Mesenchymal stem cell (in vitro differentiated cells and primary cell): ENCODE measurements at regions not wholly inside any gene's neighbourhood (a gene's known extent, or its start where the extent isn't known, plus 50 kb on each side); places are given as distances from the start of the nearest gene placed in this dataset.
"Not testable (repeated sequence)": the region's sequence is repeated elsewhere in the genome, so short reads cannot be mapped to it uniquely, and the experiment has no call there.

Experiments
- DNase-seq: peaks from one replicate; pipeline ENCODE4 v3.0.0-alpha.2; 2013
- H2AFZ ChIP-seq: one replicate; pipeline ENCODE4 v1.6.1; 2013; ENCODE audit warnings: low read depth, mild to moderate bottlenecking, control low read depth, inconsistent platforms, low read length, moderate library complexity
- H2AK5ac ChIP-seq: 2 replicates; pipeline ENCODE4 v1.6.1; 2013; ENCODE audit warnings: low read length, moderate library complexity, mild to moderate bottlenecking, inconsistent platforms; ENCODE audit not compliant: severe bottlenecking
- H2BK120ac ChIP-seq: one replicate; pipeline ENCODE4 v1.6.1; 2013; ENCODE audit warnings: low read depth, mild to moderate bottlenecking, inconsistent platforms, low read length, moderate library complexity
- H2BK12ac ChIP-seq, 2 experiments: one replicate each; pipeline ENCODE4 v1.6.1; 2013; ENCODE audit warnings: inconsistent platforms in 2 of 2, low read length in 2 of 2, mild to moderate bottlenecking in 2 of 2, moderate library complexity in 2 of 2, control low read depth in 1 of 2
- H2BK15ac ChIP-seq: one replicate; pipeline ENCODE4 v1.6.1; 2013; ENCODE audit warnings: mild to moderate bottlenecking, low read depth, inconsistent platforms; ENCODE audit not compliant: poor library complexity, severe bottlenecking
- H2BK5ac ChIP-seq: 2 replicates; pipeline ENCODE4 v1.6.1; 2013; ENCODE audit warnings: low read depth, mild to moderate bottlenecking, low read length, control low read depth, inconsistent platforms; ENCODE audit not compliant: poor library complexity, severe bottlenecking
- H3K14ac ChIP-seq, 2 experiments: one replicate each; pipeline ENCODE4 v1.6.1; 2013; ENCODE audit warnings: inconsistent platforms in 2 of 2, low read length in 2 of 2, control low read depth in 1 of 2, mild to moderate bottlenecking in 1 of 2, moderate library complexity in 1 of 2
- H3K18ac ChIP-seq, 2 experiments: one replicate each; pipeline ENCODE4 v1.6.1; 2013; ENCODE audit warnings: inconsistent platforms in 2 of 2, low read length in 2 of 2, control low read depth in 1 of 2, low read depth in 1 of 2, mild to moderate bottlenecking in 1 of 2
- H3K23ac ChIP-seq, 2 experiments: one replicate each; pipeline ENCODE4 v1.6.1; 2013; ENCODE audit warnings: inconsistent platforms in 2 of 2, low read length in 2 of 2, mild to moderate bottlenecking in 2 of 2, moderate library complexity in 2 of 2, control low read depth in 1 of 2
- H3K27ac ChIP-seq: 2 replicates; pipeline ENCODE4 v1.5.1; 2013; ENCODE audit warnings: mild to moderate bottlenecking, moderate library complexity, low read length, control low read depth, inconsistent platforms; ENCODE audit not compliant: poor library complexity, severe bottlenecking
- H3K27me3 ChIP-seq, 2 experiments: 2 replicates each; pipeline versions ENCODE4 v1.6.1 to v1.7.0; 2013; ENCODE audit warnings: low read length in 2 of 2, mild to moderate bottlenecking in 2 of 2, moderate library complexity in 2 of 2, control low read depth in 1 of 2, inconsistent platforms in 1 of 2; ENCODE audit not compliant: control insufficient read depth in 1 of 2, insufficient read depth in 1 of 2
- H3K36me3 ChIP-seq, 2 experiments: 2 replicates each; pipeline versions ENCODE4 v1.6.1 to v1.7.0; 2013; ENCODE audit warnings: low read length in 2 of 2, control low read depth in 1 of 2, inconsistent platforms in 1 of 2, low read depth in 1 of 2, mild to moderate bottlenecking in 1 of 2; ENCODE audit not compliant: insufficient read depth in 2 of 2, control insufficient read depth in 1 of 2
- H3K4ac ChIP-seq, 2 experiments: one replicate each; pipeline ENCODE4 v1.6.1; 2013; ENCODE audit warnings: inconsistent platforms in 2 of 2, low read length in 2 of 2, mild to moderate bottlenecking in 2 of 2, moderate library complexity in 2 of 2, control low read depth in 1 of 2, low read depth in 1 of 2
- H3K4me1 ChIP-seq: 2 replicates; pipeline ENCODE4 v1.6.1; 2013; ENCODE audit warnings: low read depth, low read length, control low read depth; ENCODE audit not compliant: control insufficient read depth, insufficient read depth
- H3K4me2 ChIP-seq: 2 replicates; pipeline ENCODE4 v1.6.1; 2013; ENCODE audit warnings: low read length, mild to moderate bottlenecking, inconsistent platforms; ENCODE audit not compliant: poor library complexity, severe bottlenecking
- H3K4me3 ChIP-seq, 2 experiments: 2 replicates each; pipeline versions ENCODE4 v1.5.1 to v1.7.0; 2013; ENCODE audit warnings: low read length in 2 of 2, mild to moderate bottlenecking in 2 of 2, control low read depth in 1 of 2, low read depth in 1 of 2; ENCODE audit not compliant: insufficient read depth in 1 of 2
- H3K79me1 ChIP-seq: replicated peaks from 2 replicates; pipeline ENCODE4 v1.6.1; 2013; ENCODE audit warnings: mild to moderate bottlenecking, control low read depth, low read length, inconsistent platforms; ENCODE audit not compliant: poor library complexity, severe bottlenecking
- H3K9ac ChIP-seq: 2 replicates; pipeline ENCODE4 v1.7.0; 2013; ENCODE audit warnings: mild to moderate bottlenecking, low read length, moderate library complexity
- H3K9me3 ChIP-seq: 2 replicates; pipeline ENCODE4 v1.7.0; 2013; ENCODE audit warnings: mild to moderate bottlenecking, low read length; ENCODE audit not compliant: control insufficient read depth
- H4K8ac ChIP-seq: one replicate; pipeline ENCODE4 v1.6.1; 2013; ENCODE audit warnings: inconsistent platforms, mild to moderate bottlenecking, low read length, moderate library complexity
- H4K91ac ChIP-seq: one replicate; pipeline ENCODE4 v1.6.1; 2013; ENCODE audit warnings: mild to moderate bottlenecking, low read length, inconsistent platforms
- WGBS: methylation state at CpG from one replicate; pipeline ENCODE4 v1.1.7; 2013; ENCODE audit warnings: mixed read lengths; 5-methylcytosine and 5-hydroxymethylcytosine counted together

DNA sequence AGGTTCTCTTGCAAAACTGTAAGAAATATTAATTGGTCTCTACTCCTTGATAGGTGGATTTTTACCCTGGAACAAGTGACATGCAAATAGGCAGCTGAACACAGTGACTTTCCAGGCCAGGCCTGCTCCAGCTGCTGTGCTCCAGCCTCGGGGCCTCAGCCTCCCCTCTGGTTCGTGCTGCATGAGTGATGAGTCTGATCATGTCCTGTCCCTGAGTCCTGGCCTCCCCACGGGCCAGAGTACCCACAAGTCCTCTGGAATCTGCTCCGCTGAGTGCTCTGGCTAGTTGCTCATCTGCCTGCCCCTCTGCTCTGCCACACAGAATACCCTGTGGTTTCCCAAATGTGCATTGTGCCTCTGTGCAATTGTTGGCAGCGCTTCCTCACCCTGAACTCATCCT lies 80.1 kb upstream of the PDZD8 start:
- H3K18ac ChIP-seq, result no peak overlapping the region
- DNase-seq, result no peak
- peaks cover 0 to 15% of the 10 kb centered on the region in 2 experiments for H3K27me3 ChIP-seq
- H2BK12ac ChIP-seq, result no peak overlapping the region
- no peak overlapping the region for H2AK5ac ChIP-seq
- H3K4me1 ChIP-seq, result peaks cover 5% of the 10 kb centered on the region
- no peak overlapping the region for H2AFZ ChIP-seq
- no peak overlapping the region for H3K4ac ChIP-seq
- no peak overlapping the region for H4K91ac ChIP-seq
- peak overlapping the region; percentile 57 for H2BK15ac ChIP-seq
- peak overlapping the region; percentile 2 for H4K8ac ChIP-seq
- no peak overlapping the region for H3K4me2 ChIP-seq
- WGBS, result 73% methylated on average over 5 of the region's 5 CpGs
- H3K36me3 ChIP-seq, result no peaks in the 10 kb centered on the region
- no peaks in the 10 kb centered on the region for H3K9me3 ChIP-seq
- H3K23ac ChIP-seq, result no peak overlapping the region
- H3K4me3 ChIP-seq, result no peak overlapping the region
- H3K79me1 ChIP-seq, result no peaks in the 10 kb centered on the region
- no peak overlapping the region for H3K27ac ChIP-seq
- no peak overlapping the region for H2BK120ac ChIP-seq
- H2BK5ac ChIP-seq, result no peak overlapping the region
- H3K14ac ChIP-seq, result no peak overlapping the region
- H3K9ac ChIP-seq, result no peak overlapping the region

DNA sequence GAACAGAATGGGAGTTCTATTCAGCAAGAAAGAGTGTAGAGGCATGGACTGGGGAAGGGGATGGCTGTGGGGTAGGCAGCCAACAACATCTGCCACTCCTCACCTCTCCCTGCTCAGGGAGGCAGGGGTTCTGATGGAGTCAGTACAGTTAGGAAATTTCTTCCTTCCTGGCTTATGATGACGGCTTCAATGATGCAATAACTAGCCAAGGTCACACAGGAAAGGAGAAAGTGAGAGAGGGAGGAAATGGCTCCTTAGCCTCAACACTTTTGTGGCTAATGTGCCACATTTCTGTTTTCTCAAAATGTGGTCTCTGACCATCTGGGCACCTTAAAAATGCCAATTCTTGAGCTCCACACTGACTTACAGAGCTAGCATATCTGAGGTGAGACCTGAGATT lies 79.3 kb upstream of the PDZD8 start:
- Histone ChIP-seq H2BK15ac (no peak overlapping the region), H3K4ac (no peak overlapping the region), H2AFZ (no peak overlapping the region), H3K9me3 (no peaks in the 10 kb centered on the region), H3K14ac (no peak overlapping the region), H3K4me3 (no peak overlapping the region), H2BK120ac (no peak overlapping the region), H2AK5ac (no peak overlapping the region), H4K91ac (no peak overlapping the region), H4K8ac (no peak overlapping the region), H3K27ac (no peak overlapping the region), H3K23ac (peak overlapping the region in 1 of 2 experiments; percentile 17), H3K4me1 (peaks cover 5% of the 10 kb centered on the region), H3K36me3 (no peaks in the 10 kb centered on the region), H2BK12ac (no peak overlapping the region), H3K9ac (no peak overlapping the region), H3K79me1 (no peaks in the 10 kb centered on the region), H3K27me3 (peaks cover 0 to 15% of the 10 kb centered on the region in 2 experiments), H2BK5ac (no peak overlapping the region), H3K4me2 (no peak overlapping the region), H3K18ac (no peak overlapping the region)
- WGBS, result 13% methylated on average over 1 of the region's 1 CpG
- DNase-seq, result peak; percentile 55

DNA sequence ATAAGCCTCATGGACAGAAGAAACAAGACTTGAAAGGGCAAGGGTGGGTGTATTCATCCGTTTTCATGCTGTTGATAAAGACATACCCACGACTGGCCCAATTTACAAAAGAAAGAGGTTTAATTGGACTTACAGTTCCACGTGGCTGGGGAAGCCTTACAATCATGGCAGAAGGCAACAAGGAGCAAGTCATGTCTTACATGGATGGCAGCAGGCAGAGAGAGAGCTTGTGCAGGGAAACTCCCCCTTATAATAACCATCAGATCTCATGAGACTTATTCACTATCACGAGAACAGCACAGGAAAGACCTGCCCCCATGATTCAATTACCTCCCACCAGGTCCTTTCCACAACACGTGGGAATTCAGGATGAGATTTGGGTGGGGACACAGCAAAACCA lies 78.2 kb upstream of the PDZD8 start:
- H3K9me3 ChIP-seq, H3K27ac ChIP-seq, H3K4me2 ChIP-seq, H2AFZ ChIP-seq, H2BK12ac ChIP-seq, H2BK5ac ChIP-seq, DNase-seq, H3K4me1 ChIP-seq, H3K9ac ChIP-seq, H3K18ac ChIP-seq, H3K4ac ChIP-seq, H3K14ac ChIP-seq, H3K79me1 ChIP-seq, H2BK15ac ChIP-seq, H2AK5ac ChIP-seq, H3K36me3 ChIP-seq, H4K91ac ChIP-seq, H3K4me3 ChIP-seq, H4K8ac ChIP-seq, H2BK120ac ChIP-seq, H3K23ac ChIP-seq: not testable (repeated sequence)
- H3K27me3 ChIP-seq, result peaks cover 0 to 17% of the 10 kb centered on the region in 2 experiments
- 80% methylated on average over 5 of the region's 5 CpGs for WGBS

- Histone ChIP-seq H2BK120ac (no peak overlapping the region), H4K8ac (no peak overlapping the region), H3K27ac (no peak overlapping the region), H2BK5ac (no peak overlapping the region), H3K9ac (peak overlapping the region; percentile 7), H3K4ac (no peak overlapping the region), H2BK12ac (no peak overlapping the region), H3K4me1 (peaks cover 3% of the 10 kb centered on the region), H3K18ac (no peak overlapping the region), H3K4me3 (no peak overlapping the region), H3K4me2 (no peak overlapping the region), H3K27me3 (peaks cover 0 to 19% of the 10 kb centered on the region in 2 experiments), H2AK5ac (no peak overlapping the region), H3K9me3 (peaks cover 3% of the 10 kb centered on the region), H2AFZ (no peak overlapping the region), H2BK15ac (no peak overlapping the region), H4K91ac (no peak overlapping the region), H3K23ac (no peak overlapping the region), H3K14ac (peak overlapping the region in 1 of 2 experiments; percentile 44), H3K79me1 (no peaks in the 10 kb centered on the region), H3K36me3 (no peaks in the 10 kb centered on the region)
- 92% methylated on average over 2 of the region's 2 CpGs for WGBS
- no peak for DNase-seq
Observed at GRCh38 chr10:117450940-117451339, 75.7 kb upstream of the PDZD8 start.
